ENCODE measurements at regions not wholly inside any gene's neighbourhood (a gene's known extent, or its start where the extent isn't known, plus 50 kb on each side); places are given as distances from the start of the nearest gene placed in this dataset.

DNA sequence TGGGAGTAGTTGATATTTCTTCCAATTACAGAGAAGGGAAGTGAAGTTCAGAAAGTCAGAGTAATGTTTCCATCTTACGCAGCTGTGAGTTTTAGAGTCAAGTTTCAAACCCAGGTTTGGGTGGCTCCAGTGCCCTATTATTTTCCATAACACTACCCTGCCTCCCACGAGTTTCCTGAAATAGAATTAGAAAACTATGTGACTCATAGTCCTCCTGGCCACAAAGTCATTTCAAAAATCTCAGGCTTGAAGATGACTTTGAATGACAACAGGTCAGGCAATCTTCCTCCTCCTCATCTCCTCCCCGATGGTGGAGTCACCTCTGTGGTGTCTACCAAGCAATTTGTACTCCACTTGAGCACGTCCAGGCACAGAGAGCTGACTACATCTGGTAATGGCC, 212.3 kb upstream of the TRIB2 start:
- Histone ChIP-seq H3K4me3 (ENCODE audit: low read depth in 2 of 2, low read length in 2 of 2) (no peak overlapping the region), H3K27me3 (ENCODE audit: control insufficient read depth, insufficient read depth, low read length) (no peaks in the 10 kb centered on the region), H3K4me1 (ENCODE audit: control insufficient read depth, insufficient read depth, low read length) (no peaks in the 10 kb centered on the region; the same call in 1 of the 2 replicates), H3K36me3 (ENCODE audit: control insufficient read depth, insufficient read depth, low read length) (no peaks in the 10 kb centered on the region), H3K27ac (ENCODE audit: low read length) (no peak overlapping the region), H3K9me3 (ENCODE audit: control insufficient read depth, insufficient read depth, low read depth, low read length) (no peaks in the 10 kb centered on the region)
- POLR2A ChIA-PET = interaction anchor here (0.5 kb wide), 1 partner anchor 142 kb away, joined by 4 read pairs; no protein-coding TSS in a partner anchor
- no TSS peak for BruUV-seq (replicated peaks)
- DNase-seq (ENCODE audit: low read depth, low spot score) (no peak), ATAC-seq (no peak)
- intact Hi-C loops (cut with micrococcal nuclease; ENCODE audit: unreplicated experiment) (no loop called here), in situ Hi-C loops (cut with HindIII; ENCODE audit: low pct_unique_long_range_greater_than_20kb, low sequenced_read_pairs) (no loop called here)
- CTCF ChIA-PET = no interaction called here
- TF ChIP-seq TCF7L2 (IDR thresholded peaks at IDR 0.05; ENCODE audit: low read depth, low read length) = no peak
- no peak for TF ChIP-seq POLR2AphosphoS5 (IDR thresholded peaks at IDR 0.05; ENCODE audit: low read depth, low read length)
- no peak for TF ChIP-seq SIN3A (IDR thresholded peaks at IDR 0.05; ENCODE audit: borderline replicate concordance, insufficient read depth, low read depth, low read length)
- TF ChIP-seq, protein P1, sequence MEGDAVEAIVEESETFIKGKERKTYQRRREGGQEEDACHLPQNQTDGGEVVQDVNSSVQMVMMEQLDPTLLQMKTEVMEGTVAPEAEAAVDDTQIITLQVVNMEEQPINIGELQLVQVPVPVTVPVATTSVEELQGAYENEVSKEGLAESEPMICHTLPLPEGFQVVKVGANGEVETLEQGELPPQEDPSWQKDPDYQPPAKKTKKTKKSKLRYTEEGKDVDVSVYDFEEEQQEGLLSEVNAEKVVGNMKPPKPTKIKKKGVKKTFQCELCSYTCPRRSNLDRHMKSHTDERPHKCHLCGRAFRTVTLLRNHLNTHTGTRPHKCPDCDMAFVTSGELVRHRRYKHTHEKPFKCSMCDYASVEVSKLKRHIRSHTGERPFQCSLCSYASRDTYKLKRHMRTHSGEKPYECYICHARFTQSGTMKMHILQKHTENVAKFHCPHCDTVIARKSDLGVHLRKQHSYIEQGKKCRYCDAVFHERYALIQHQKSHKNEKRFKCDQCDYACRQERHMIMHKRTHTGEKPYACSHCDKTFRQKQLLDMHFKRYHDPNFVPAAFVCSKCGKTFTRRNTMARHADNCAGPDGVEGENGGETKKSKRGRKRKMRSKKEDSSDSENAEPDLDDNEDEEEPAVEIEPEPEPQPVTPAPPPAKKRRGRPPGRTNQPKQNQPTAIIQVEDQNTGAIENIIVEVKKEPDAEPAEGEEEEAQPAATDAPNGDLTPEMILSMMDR (IDR thresholded peaks at IDR 0.05) = no peak
- TF ChIP-seq, protein P2, sequence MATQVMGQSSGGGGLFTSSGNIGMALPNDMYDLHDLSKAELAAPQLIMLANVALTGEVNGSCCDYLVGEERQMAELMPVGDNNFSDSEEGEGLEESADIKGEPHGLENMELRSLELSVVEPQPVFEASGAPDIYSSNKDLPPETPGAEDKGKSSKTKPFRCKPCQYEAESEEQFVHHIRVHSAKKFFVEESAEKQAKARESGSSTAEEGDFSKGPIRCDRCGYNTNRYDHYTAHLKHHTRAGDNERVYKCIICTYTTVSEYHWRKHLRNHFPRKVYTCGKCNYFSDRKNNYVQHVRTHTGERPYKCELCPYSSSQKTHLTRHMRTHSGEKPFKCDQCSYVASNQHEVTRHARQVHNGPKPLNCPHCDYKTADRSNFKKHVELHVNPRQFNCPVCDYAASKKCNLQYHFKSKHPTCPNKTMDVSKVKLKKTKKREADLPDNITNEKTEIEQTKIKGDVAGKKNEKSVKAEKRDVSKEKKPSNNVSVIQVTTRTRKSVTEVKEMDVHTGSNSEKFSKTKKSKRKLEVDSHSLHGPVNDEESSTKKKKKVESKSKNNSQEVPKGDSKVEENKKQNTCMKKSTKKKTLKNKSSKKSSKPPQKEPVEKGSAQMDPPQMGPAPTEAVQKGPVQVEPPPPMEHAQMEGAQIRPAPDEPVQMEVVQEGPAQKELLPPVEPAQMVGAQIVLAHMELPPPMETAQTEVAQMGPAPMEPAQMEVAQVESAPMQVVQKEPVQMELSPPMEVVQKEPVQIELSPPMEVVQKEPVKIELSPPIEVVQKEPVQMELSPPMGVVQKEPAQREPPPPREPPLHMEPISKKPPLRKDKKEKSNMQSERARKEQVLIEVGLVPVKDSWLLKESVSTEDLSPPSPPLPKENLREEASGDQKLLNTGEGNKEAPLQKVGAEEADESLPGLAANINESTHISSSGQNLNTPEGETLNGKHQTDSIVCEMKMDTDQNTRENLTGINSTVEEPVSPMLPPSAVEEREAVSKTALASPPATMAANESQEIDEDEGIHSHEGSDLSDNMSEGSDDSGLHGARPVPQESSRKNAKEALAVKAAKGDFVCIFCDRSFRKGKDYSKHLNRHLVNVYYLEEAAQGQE (IDR thresholded peaks at IDR 0.05; ENCODE audit: insufficient read depth in 1 of 2, low read depth in 2 of 2, low read length in 1 of 2) = no peak

DNA sequence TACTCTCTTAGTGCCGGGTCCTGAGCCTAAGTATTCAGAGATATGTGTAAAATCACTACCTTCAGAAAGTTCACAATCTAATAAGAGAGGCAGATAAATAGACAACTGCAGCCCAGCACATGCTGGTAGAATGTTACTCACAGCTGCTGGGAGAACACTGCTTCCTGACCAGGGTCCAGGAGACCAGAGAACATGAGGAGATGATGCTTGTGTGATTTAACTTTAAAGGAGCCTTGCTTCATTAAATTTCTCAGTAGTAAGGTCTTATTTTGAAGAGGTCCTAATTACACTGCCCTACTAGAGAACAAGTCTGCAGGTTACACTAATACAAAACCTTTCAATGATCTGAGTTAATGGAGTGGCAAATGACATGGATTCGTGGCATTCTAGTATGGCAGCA, 209.9 kb upstream of the TRIB2 start:
- BruUV-seq (replicated peaks) = no TSS peak
- Histone ChIP-seq H3K9me3 (ENCODE audit: control insufficient read depth, insufficient read depth, low read depth, low read length) (no peaks in the 10 kb centered on the region), H3K27ac (ENCODE audit: low read length) (peak overlapping the region; percentile 36; the same call in 1 of the 2 replicates), H3K36me3 (ENCODE audit: control insufficient read depth, insufficient read depth, low read length) (no peaks in the 10 kb centered on the region), H3K27me3 (ENCODE audit: control insufficient read depth, insufficient read depth, low read length) (no peaks in the 10 kb centered on the region), H3K4me1 (ENCODE audit: control insufficient read depth, insufficient read depth, low read length) (no peaks in the 10 kb centered on the region; the same call in 1 of the 2 replicates), H3K4me3 (ENCODE audit: low read depth in 2 of 2, low read length in 2 of 2) (no peak overlapping the region)
- POLR2A ChIA-PET = no interaction called here
- DNase-seq (ENCODE audit: low read depth, low spot score) = no peak
- CTCF ChIA-PET = no interaction called here
- in situ Hi-C loops (cut with HindIII; ENCODE audit: low pct_unique_long_range_greater_than_20kb, low sequenced_read_pairs) (no loop called here), intact Hi-C loops (cut with micrococcal nuclease; ENCODE audit: unreplicated experiment) (no loop called here)
- no peak for TF ChIP-seq TCF7L2 (IDR thresholded peaks at IDR 0.05; ENCODE audit: low read depth, low read length)
- TF ChIP-seq, protein P2 (IDR thresholded peaks at IDR 0.05; ENCODE audit: insufficient read depth in 1 of 2, low read depth in 2 of 2, low read length in 1 of 2) = no peak
- TF ChIP-seq POLR2AphosphoS5 (IDR thresholded peaks at IDR 0.05; ENCODE audit: low read depth, low read length) = no peak
- TF ChIP-seq, protein P1 (IDR thresholded peaks at IDR 0.05) = no peak
- TF ChIP-seq SIN3A (IDR thresholded peaks at IDR 0.05; ENCODE audit: borderline replicate concordance, insufficient read depth, low read depth, low read length) = no peak
- ATAC-seq = no peak

All from Panc1 (cell line).